ENCODE measurements at regions not wholly inside any gene's neighbourhood (a gene's known extent, or its start where the extent isn't known, plus 50 kb on each side); places are given as distances from the start of the nearest gene placed in this dataset.

GRCh38 chr5:146394486-146394885 lies 52.6 kb upstream of the TCERG1 start:
- peak; percentile 63 for DNase-seq (ENCODE audit: low read depth)

GRCh38 chr5:146395193-146395592 lies 51.9 kb upstream of the TCERG1 start:
- peak; percentile 33 for DNase-seq (ENCODE audit: low read depth)
